Muscle of back (tissue), 3 donors: ENCODE measurements at regions not wholly inside any gene's neighbourhood (a gene's known extent, or its start where the extent isn't known, plus 50 kb on each side); places are given as distances from the start of the nearest gene placed in this dataset.
A peak's percentile ranks its signal among the peaks of the same experiment; 100 is the strongest.

ENCODE experiments used
- DNase-seq, 3 donors: peaks; one replicate each; pipeline versions ENCODE4 v3.0.0 to v3.0.0-alpha.2; 2013

DNA sequence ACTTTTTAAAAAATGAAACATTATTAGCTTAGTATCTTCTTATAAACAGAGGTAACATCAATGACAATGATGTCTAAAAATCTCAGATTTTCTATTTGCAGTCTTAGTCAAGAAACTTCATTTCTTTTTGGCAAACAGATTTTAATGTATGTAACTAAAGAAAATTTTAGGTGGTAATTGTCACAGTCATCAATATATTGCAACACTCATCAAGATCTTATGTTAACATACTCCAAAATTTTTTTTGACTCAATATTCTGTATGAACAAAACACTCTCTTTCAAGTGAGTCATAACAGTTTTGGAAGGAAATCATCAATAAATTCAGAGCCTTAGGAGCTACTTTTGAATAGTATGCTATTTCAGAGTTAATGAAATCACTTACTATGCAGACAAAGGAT is 1507.6 kb downstream of the SLITRK1 start:
- DNase-seq: no peak

DNA sequence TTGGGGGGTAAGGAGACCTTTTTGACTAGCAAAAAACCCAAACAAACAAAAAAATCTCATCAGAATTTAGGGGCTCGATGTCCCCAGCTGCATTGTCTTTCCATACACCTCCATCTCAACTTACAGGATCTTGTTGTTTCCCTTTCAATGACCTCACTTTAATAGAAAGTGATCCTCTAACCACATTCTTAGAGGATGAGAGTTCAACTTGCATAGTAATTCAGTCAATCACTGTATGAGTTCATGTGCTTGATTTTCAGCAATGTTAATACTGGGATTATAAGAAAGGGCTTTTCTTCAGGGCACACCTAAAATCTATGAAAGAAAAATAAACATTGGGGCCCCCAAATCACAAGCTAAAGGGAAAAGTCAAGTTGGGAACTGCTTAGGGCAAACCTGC is 1512.0 kb downstream of the SLITRK1 start:
- DNase-seq: no peak

DNA sequence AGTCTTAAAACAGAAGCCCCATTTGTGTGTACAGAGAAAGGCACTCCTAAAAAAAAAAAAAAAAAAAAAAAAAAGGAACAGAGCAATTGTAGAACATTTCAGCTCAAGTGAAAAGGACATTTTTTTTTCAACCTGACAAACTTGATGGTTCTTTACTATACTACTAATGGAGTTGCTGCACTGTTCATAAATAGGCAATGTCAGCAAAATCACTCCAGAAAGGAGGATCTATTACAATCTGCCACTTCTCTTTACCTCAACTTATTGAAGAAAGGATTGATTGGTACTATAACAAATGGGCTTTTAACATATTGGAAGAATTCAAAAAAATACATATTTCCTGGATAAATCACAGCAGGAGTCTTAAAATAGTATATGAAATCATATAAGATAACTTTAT is 1517.7 kb downstream of the SLITRK1 start:
- no peak for DNase-seq

DNA sequence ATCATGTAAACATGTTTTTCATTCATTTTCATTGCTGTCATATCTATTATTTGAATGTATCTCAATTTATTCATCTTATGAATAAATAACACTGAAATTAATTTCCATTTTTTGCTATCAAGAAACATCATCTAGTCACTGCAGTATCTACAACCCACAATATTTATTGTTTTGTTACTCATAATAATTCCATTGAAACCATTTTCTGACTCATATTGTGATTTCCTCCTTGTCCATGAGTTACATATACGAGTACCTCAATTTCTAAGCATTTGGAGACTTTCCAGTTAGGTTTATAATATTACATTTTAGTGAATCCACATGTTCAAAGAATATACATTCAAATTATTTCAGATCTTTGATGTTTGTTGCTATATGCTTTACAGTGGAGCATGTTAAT is 1524.0 kb downstream of the SLITRK1 start:
- no peak for DNase-seq

DNA sequence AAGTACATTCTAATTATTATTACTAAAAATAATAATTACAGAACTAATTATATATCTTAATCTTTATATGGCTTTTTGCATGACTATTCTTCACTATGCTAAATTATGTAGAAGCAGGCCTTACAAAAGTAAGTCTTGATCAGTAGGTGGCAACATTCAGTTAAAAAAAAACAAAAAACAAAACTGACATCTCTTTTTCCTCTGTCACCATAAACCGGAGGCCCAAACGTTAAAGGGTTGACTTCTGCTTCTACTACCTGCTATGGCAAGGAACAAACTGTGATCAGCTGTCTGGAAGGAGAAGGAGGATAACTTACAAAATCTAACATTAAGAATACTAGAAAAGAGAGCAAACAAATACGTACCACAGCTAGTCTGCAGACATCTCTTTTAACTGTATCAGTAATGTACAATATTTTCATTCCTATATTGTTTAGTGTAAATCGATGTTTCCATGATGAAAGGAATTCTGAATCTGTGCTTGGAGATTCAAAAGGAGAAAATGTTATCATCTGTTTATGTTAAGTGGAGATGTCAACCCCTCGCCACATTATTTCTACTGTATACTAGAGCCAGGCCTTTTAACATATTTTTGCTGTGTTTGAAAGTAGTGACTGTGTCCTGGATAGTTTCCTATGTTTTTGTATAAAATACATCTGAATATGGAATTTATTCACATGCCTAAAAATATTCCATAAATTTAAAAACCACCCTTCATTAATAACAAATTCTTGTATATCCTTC is 1525.4 kb downstream of the SLITRK1 start:
- DNase-seq: peak; percentile 1 to 28 (median 12)

DNA sequence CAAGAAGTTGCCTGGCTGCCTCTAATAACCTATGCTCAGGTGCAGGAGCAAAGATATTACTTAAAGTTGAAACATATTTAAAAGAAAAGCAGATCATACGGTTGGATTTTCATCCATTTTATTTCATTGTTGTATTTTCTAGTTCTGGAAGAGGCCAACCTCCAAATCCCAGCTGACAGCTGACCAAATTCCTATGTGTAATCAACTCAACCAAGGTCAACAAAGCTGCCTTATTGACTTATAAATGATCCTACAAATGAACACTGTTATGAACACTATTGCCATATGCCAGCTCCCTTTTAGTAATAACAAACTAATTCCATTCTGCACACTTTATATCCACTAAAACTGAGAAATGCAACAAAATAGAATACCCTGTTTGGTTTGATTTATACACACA is 1537.4 kb downstream of the SLITRK1 start:
- no peak for DNase-seq

DNA sequence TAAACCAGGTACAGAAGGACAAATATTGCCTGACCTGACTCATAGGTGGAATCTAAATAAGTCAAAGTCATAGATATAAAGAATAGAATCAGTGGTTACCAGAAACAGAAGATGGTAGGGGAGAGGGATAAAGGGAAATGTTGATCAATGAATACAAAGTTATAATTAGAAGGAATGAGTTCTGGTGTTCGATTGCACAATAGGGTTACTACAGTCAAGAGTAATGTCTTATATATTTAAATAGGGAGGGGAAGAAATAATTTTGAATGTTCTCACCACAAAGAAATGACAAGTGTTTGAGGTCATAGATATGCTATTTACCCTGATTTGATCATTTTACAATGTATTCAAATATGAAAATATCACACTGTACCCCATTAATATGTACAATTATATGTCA is 1541.2 kb downstream of the SLITRK1 start:
- DNase-seq: no peak

DNA sequence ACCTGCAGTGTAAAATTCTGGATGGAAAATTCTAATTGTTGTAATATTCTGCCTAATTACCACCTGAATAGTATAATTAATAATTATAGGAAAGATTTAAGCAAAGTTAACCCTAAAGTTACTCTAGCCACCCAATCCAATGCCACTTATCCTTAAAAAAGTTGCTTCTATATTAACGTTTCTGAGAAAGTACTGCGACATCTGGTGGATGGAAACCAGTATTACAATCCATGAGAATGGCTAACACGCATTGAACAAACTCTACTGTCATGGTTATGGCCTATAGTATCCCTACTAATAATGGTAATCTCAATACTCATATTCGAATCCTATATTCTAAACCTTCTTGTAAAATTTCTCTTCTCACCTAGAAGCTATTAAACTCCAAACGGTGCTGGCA is 1551.8 kb downstream of the SLITRK1 start:
- no peak for DNase-seq

DNA sequence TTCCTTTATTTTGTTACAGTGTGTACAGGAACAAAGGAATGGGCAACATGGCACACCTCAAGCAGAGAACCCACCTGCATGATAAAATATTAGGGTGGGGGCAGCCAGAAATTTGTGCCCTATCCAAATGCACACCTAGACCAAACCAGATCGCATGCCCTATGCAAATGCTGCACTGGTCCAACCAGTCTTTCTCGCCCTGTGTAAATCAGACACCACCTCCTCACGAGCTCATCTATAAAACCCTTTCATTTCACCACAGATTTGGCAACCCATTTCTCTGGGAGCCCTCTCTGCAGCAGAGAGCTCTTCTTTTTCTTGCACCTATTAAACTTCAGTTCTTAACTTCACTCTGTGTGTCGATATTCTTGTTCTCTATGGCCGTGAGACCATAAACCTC is 1559.2 kb downstream of the SLITRK1 start:
- DNase-seq: no peak

DNA sequence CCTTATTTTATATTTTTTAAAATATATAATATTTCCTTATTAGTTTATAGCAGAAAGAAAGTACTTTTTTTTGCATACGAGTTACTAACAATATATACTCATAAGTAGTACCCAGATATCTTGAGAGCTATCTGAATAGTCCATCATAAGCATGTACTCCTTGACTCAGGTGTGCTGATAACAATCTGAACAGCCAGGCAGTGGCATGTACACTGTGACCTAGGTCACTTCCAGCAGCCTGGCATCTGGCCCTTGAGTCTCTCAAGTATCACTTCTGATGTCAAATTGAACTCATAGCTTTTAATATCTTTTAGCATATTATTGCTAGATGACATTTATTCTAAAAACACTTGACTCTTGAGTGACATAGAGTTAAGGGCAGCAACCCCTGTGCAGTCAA is 1576.7 kb downstream of the SLITRK1 start:
- no peak for DNase-seq

DNA sequence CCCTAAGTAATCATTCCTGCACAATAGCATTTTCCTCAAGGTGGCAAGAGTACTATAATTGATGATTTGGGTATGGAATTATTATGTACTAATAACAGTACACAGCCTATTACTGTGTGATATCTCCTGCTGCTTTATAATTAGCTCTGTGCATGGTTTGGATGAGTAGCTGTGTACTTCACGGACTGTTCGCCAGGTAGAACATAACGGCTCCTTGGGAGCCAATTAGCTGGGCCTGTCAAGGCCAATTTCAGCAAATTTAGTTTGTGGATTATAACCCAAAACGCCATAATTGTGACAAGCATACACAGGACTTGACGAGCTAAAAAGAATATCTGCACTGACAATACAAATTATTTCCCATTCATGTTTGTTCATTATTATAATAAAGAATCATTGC is 1584.2 kb downstream of the SLITRK1 start:
- DNase-seq: no peak

DNA sequence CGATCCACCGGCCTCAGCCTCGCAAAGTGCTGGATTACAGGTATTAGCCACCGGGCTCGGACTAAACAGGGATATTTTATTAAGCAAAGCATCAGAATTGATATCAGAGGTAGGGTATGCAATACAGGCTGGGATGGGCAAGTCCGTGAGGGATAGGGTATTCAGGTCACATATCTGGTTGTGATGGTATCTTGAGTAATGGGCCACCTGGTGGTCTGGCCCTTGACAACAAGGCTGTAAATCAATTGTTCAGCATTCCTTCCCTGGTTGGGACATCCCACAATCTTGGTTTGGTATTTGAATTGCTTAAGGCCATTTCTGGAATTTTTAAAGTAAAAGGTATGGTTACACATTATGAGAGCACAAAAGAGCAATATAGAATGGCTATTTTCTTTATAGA is 1588.0 kb downstream of the SLITRK1 start:
- no peak for DNase-seq

DNA sequence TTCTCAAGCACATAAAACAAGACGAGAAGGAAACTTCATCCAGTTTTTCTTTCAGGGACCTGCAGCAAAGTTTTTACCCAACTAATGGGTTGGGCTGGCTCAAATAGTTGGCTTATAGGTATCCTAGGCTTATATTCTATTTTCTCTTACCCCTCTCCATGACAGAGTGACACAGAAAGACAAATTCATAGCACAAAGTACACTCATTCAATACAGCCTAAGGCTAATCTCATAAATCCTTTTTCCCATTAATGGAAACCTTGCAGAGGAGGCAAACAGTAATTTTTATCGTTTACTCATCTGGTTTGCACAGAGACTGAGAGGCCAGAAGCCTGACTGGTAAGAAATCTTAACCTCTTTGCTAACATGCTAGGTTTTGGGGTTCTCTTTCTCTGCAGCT is 1589.9 kb downstream of the SLITRK1 start:
- no peak for DNase-seq

DNA sequence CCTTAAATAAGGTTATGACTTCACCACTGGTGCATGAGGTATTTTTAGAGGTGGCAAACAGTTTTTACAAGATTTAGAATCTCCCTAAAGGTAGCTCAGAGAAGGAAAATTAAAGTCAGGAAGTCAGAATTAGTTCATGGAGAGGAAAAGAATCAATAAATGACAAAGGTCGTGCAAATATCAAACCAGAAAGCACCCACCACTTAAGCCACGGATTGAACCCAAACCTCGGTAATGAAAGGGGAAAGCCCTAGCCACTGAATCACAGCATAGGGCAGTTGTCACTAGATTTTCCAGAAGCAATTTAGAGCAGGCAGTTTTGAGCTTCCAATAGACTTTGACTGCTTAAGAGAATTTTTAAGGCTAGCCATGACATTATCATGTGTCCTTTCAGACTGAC is 1590.4 kb downstream of the SLITRK1 start:
- DNase-seq: no peak

DNA sequence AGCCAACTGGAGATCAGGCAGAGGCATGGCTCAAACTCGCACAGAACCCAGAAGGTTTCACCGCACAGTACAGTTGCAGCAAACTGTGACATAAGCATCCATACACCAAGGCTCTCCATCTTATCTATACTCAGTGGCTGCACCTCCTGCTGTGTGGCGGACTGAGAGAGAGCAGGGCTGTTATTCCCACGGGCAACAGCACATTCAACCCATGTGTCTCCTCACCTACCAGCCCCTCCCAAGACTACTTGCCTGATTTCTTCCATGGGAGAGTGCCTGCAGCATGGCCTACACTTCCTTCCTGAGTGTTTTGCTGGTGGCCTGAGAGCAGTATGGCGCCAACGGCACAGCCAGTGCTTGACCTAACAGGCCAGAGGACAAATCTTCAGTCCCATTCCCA is 1606.6 kb downstream of the SLITRK1 start:
- DNase-seq: no peak

DNA sequence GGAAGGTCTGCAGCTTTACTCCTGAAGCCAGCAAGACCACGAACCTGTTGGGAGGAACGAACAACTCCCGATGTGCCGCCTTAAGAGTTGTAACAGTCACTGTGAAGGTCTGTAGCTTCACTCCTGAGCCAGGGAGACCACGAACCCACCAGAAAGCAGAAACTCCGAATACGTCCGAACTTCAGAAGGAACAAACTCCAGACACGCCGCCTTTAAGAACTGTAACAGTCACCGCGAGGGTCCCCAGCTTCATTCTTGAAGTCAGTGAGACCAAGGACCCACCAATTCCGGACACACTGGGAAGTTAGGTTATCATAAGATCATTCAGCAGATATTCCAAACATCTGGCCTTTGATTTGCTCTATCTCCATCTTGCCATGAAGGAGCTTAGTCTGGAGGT is 1623.0 kb downstream of the SLITRK1 start:
- no peak for DNase-seq

DNA sequence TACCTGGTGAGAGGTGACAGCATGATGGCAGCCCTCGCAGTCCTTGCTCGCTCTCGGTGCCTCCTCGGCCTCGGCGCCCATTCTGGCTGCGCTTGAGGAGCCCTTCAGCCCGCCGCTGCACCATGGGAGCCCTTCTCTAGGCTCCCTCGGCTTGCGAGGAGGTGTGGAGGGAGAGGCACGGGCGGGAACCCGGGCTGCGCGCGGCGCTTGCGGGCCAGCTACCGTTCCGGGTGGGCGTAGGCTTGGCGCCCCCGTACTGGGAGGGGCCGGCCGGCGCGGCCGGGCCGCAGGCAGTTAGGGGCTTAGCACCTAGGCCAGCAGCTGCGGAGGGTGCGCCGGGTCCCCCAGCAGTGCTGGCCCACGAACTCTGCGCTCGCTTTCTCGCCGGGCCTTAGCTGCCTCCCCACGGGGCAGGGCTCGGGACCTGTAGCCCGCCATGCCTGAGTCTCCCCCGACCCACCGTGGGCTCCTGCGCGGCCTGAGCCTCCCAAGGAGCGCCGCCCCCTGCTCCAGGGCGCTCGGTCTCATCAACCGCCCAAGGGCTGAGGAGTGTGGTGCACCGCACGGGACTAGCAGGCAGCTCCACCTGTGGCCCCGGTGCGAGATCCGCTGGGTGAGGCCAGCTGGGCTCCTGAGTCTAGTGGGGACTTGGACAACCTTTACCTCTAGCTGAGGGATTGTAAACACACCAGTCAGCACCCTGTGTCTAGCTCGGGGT is 1624.3 kb downstream of the SLITRK1 start:
- DNase-seq: no peak

DNA sequence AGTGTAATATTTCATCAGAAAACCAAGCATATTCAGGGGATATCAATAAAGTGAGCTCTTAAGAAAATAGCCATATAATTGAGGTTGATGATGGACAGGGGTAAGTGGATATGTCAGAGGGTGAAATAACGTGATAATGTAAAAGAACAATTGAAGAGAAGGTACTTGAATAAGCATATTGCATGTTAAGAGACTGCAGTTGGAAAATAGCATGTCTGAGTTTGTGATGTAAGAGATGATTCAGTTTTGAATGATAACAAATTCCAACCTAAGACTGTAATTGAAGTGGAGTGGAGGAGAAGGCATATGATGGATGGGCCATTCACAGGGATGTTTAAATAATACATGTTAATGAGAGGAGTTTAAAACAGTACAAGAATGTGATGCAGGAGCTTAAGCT is 1633.5 kb downstream of the SLITRK1 start:
- no peak for DNase-seq

DNA sequence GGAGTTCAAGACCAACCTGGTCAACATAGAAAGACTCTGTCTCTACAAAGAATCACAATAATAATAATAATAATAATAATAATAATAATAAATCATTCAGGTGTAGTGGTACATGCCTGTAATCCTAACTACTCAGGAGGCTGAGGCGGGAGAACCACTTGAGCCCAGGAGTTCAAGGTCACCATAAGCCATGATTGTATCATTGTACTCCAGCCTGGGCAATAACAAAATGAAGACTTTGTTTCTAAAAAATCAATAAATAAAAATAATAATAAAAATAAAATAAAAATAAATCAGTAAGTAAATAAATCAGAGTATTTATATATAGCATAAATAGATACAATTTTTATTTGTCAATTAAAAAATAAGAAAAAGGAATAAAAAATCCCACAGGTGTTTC is 1636.4 kb downstream of the SLITRK1 start:
- no peak for DNase-seq

DNA sequence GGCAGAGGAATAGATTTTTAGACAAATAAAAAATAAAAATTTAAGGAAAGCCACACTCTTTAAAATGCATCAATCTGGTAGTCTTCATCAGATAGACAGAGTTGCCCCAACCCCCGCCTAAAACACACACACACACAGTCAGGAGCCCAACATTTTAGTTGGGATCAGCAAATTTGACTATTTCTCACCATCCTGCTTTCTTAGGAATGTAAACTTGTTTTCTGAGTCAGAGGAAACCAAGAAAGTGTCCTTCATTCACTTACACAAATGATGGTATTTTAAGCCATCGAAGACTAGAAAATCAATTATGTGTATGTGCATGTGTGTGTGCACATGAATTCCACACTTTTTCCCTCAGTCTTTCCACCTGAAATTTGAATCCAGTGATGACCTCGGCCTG is 1657.5 kb downstream of the SLITRK1 start:
- no peak for DNase-seq

DNA sequence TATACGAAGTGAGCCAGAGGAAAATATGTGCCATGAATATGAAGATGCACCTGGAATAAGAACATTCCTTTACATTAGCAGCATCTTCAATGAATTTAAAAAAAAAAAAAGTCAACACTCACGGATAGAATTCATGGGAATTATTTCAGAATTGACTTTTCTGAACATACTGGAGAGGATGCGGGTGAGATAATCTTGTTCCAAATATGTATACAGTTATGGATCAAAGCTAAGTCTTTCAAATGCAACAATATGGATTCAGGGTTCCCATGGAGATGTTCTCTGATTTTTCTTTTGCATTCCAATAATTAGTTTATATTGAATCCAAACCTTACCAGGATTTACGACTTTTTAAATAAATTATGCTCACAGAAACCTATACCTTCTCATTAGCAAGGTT is 1660.7 kb downstream of the SLITRK1 start:
- no peak for DNase-seq

DNA sequence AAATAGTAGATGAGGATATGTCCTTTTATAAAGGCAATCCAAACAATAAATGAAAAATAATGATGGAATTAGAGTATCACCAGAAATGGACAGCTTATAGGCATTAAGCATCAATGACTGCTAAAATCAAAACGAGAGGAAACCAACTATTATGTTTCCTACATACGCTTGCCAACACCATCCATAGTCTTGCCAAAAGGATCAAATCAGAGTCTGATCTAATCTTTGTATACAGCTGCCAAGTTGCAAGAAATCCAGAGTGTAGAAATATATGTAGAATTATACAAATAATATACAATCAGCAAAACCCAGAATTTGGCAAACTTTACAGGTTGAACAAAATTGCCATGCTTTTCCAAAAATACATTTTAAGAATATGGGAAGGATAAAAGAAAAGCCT is 1661.6 kb downstream of the SLITRK1 start:
- peak; percentile 12 to 60 (median 52) for DNase-seq

DNA sequence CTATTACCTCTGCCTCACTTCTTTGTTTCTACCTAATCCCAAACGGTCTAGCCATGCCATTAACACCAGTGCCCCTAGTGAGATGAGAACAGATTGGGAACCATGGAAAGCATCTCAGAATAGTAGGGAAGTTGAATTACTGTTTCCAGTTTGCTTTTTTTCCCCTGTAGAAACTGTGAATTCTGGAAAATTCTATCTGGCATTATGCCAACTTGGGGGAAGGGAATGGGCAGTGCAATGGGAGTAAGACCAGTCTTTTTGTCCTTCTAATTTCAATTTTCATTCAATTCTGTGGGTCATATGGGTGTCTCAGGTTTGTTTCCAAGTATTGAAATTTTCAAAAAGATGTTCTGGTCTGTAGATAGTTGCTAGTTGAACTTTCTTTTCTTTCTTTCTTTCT is 1666.1 kb downstream of the SLITRK1 start:
- no peak for DNase-seq

DNA sequence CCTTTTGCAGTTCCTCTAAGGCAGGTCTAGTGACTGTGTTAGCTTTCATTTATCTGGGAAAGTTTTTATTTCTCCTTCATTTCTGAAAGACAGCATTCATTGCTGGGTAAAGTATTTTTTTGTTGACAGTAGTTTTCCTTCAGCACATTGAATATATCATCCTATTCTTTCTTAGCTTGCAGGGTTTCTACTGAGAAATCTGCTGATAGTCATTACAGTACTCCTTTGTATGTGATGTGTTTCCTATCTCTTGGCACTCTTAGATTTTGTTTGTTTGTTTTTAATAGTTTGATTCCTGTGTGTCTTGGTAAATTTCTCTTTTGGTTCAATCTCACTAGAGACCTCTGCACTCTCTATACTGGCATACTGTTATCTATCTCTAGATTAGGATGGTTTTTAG is 1667.9 kb downstream of the SLITRK1 start:
- no peak for DNase-seq
